SK-N-SH (cell line): ENCODE measurements at regions not wholly inside any gene's neighbourhood (a gene's known extent, or its start where the extent isn't known, plus 50 kb on each side); places are given as distances from the start of the nearest gene placed in this dataset.

Experiments used
- CTCF ChIA-PET: fragments of 300-600, 350-600 bp; formaldehyde crosslinking; extraction: SDS; loops from one replicate; lab custom pipeline; 2021; lab: Yijun Ruan, JAX
- POLR2A ChIA-PET: fragments of 350-600 bp; sonication (Branson Sonifier 250); formaldehyde crosslinking; extraction: SDS; loops from one replicate; lab custom pipeline; 2020; ENCODE audit warnings: antibody characterized with exemption, inconsistent platforms; lab: Yijun Ruan, JAX
- DNase-seq: peaks from one replicate; pipeline ENCODE4 v3.0.0; 2012
- H2AFZ ChIP-seq: fragments of 200-600 bp; sonication (generic); 2 replicates; pipeline ENCODE4 v1.8.1; 2016; ENCODE audit warnings: antibody characterized with exemption, mild to moderate bottlenecking, low read depth
- H3F3A ChIP-seq: fragments of 200-600 bp; sonication (generic); replicated peaks from 2 replicates; pipeline ENCODE3; 2016; ENCODE audit warnings: antibody characterized with exemption, mild to moderate bottlenecking; ENCODE audit not compliant: insufficient read depth
- H3K27ac ChIP-seq, 2 experiments: fragments of 200-500 bp in 1 of 2; fragments of 200-600 bp in 1 of 2; sonication (Bioruptor generic) in 1 of 2; sonication (generic), shearing (Covaris generic) in 1 of 2; 2 replicates each; pipeline versions ENCODE4 v1.5.1 to v1.6.1; 2014 to 2016; ENCODE audit warnings: low read depth in 2 of 2, inconsistent platforms in 1 of 2, low read length in 1 of 2, mild to moderate bottlenecking in 1 of 2, mixed read lengths in 1 of 2
- H3K27me3 ChIP-seq: fragments of 200-600 bp; sonication (generic), shearing (Covaris generic); 2 replicates; pipeline ENCODE4 v1.6.1; 2016; ENCODE audit warnings: mixed run types; ENCODE audit not compliant: insufficient read depth
- H3K36me3 ChIP-seq, 2 experiments: fragments of 200-500 bp in 1 of 2; fragments of 200-600 bp in 1 of 2; sonication (Bioruptor generic) in 1 of 2; sonication (generic) in 1 of 2; replicated peaks in 1 of 2; 2 replicates each; pipeline versions ENCODE3 to v1.5.1; 2014 to 2016; ENCODE audit warnings: low read length in 1 of 2, mild to moderate bottlenecking in 1 of 2; ENCODE audit not compliant: insufficient read depth in 2 of 2, control insufficient read depth in 1 of 2
- H3K4me1 ChIP-seq, 2 experiments: fragments of 200-500 bp in 1 of 2; fragments of 200-600 bp in 1 of 2; sonication (Bioruptor generic) in 1 of 2; sonication (generic), shearing (Covaris generic) in 1 of 2; 2 replicates each; pipeline versions ENCODE4 v1.5.1 to v1.6.1; 2014 to 2016; ENCODE audit warnings: low read depth in 1 of 2, low read length in 1 of 2, mixed run types in 1 of 2; ENCODE audit not compliant: insufficient read depth in 2 of 2, control insufficient read depth in 1 of 2
- H3K4me2 ChIP-seq: fragments of 200-600 bp; sonication (generic), shearing (Covaris generic); 2 replicates; pipeline ENCODE4 v1.6.1; 2017; ENCODE audit warnings: mixed run types
- H3K4me3 ChIP-seq, 2 experiments: fragments of 200-500 bp in 1 of 2; fragments of 200-600 bp in 1 of 2; sonication (Bioruptor generic) in 1 of 2; sonication (generic), shearing (Covaris generic) in 1 of 2; 2 replicates each; pipeline versions ENCODE4 v1.5.1 to v1.8.1; 2014 to 2016; ENCODE audit warnings: low read depth in 2 of 2, inconsistent platforms in 1 of 2, low read length in 1 of 2, mild to moderate bottlenecking in 1 of 2, mixed read lengths in 1 of 2, moderate library complexity in 1 of 2
- H3K79me2 ChIP-seq: fragments of 200-600 bp; sonication (generic); 2 replicates; pipeline ENCODE4 v1.8.1; 2017; ENCODE audit warnings: mild to moderate bottlenecking; ENCODE audit not compliant: insufficient read depth
- H3K9ac ChIP-seq: fragments of 200-600 bp; sonication (generic); 2 replicates; pipeline ENCODE4 v1.6.1; 2017; ENCODE audit warnings: mixed run types
- H3K9me2 ChIP-seq: fragments of 200-600 bp; sonication (generic); 2 replicates; pipeline ENCODE4 v1.6.1; 2017; ENCODE audit warnings: mixed run types
- H3K9me3 ChIP-seq: fragments of 200-600 bp; sonication (generic); 2 replicates; pipeline ENCODE4 v1.6.1; 2017; ENCODE audit warnings: mixed run types, mild to moderate bottlenecking, moderate library complexity
- H4K20me1 ChIP-seq: fragments of 200-600 bp; sonication (generic); 2 replicates; pipeline ENCODE4 v1.6.1; 2017; ENCODE audit warnings: mild to moderate bottlenecking, mixed run types; ENCODE audit not compliant: insufficient read depth
- ELF1 ChIP-seq: IDR thresholded peaks from 2 replicates; pipeline ENCODE4 v1.4.0; 2012
- EP300 ChIP-seq, 2 experiments: IDR thresholded peaks; 2 replicates each; pipeline versions ENCODE4 v1.4.0 to v1.6.1; 2012; ENCODE audit warnings: borderline replicate concordance in 1 of 2, low read depth in 1 of 2, low read length in 1 of 2
- EZH2phosphoT487 ChIP-seq: fragments of 200-600 bp; sonication (generic); IDR thresholded peaks from 2 replicates; pipeline ENCODE4 v1.6.1; 2017; ENCODE audit warnings: low read depth, mixed run types, mild to moderate bottlenecking, antibody characterized with exemption, moderate library complexity, borderline replicate concordance
- FOXJ3 ChIP-seq: sonication (generic); formaldehyde crosslinking; IDR thresholded peaks from 2 replicates; pipeline ENCODE4 v1.5.1; 2020; ENCODE audit warnings: mild to moderate bottlenecking, missing genetic modification reagents
- GABPA ChIP-seq: IDR thresholded peaks from 2 replicates; pipeline ENCODE4 v1.4.0; 2012; ENCODE audit warnings: low read depth, mild to moderate bottlenecking
- JUND ChIP-seq: IDR thresholded peaks from 2 replicates; pipeline ENCODE4 v1.4.0; 2012
- MEF2A ChIP-seq: IDR thresholded peaks from 2 replicates; pipeline ENCODE4 v1.4.0; 2012; ENCODE audit warnings: low read depth, borderline replicate concordance
- MXI1 ChIP-seq: IDR thresholded peaks from 2 replicates; pipeline ENCODE4 v1.6.1; 2012; ENCODE audit warnings: mild to moderate bottlenecking, low read depth, low read length, improper control_type of control experiment
- NRF1 ChIP-seq: IDR thresholded peaks from 2 replicates; pipeline ENCODE4 v1.6.1; 2012; ENCODE audit warnings: low read depth, mild to moderate bottlenecking, low read length
- RCOR1 ChIP-seq: fragments of 150-350 bp; IDR thresholded peaks from 2 replicates; pipeline ENCODE4 v1.6.1; 2017; ENCODE audit warnings: antibody characterized with exemption, low read length
- RFX5 ChIP-seq: IDR thresholded peaks from 2 replicates; pipeline ENCODE4 v1.6.1; 2012; ENCODE audit warnings: mild to moderate bottlenecking, improper control_type of control experiment, low read length
- SMC3 ChIP-seq: IDR thresholded peaks from 2 replicates; pipeline ENCODE4 v1.6.1; 2012; ENCODE audit warnings: low read depth, low read length, improper control_type of control experiment
- TCF12 ChIP-seq: IDR thresholded peaks from 2 replicates; pipeline ENCODE4 v1.4.0; 2012
- YY1 ChIP-seq: IDR thresholded peaks from 2 replicates; pipeline ENCODE4 v1.4.0; 2012; ENCODE audit warnings: low read depth, mild to moderate bottlenecking
- WGBS: methylation state at CpG from one replicate; pipeline ENCODE4 v1.1.6; 2017; ENCODE audit warnings: low lambda C conversion rate; 5-methylcytosine and 5-hydroxymethylcytosine counted together
- TF ChIP-seq, protein P1 (sequence below): IDR thresholded peaks from 2 replicates; pipeline ENCODE4; 2012
- TF ChIP-seq, protein P2 (sequence below): IDR thresholded peaks from 2 replicates; pipeline ENCODE4 v1.4.0; 2012; ENCODE audit warnings: low read depth, borderline replicate concordance
- TF ChIP-seq, protein P3 (sequence below): IDR thresholded peaks from 2 replicates; pipeline ENCODE4 v1.6.1; 2012; ENCODE audit warnings: mild to moderate bottlenecking, low read depth, low read length, moderate library complexity
- TF ChIP-seq, protein P4 (sequence below): fragments of 150-350 bp; IDR thresholded peaks from 2 replicates; pipeline ENCODE4 v1.6.1; 2016; ENCODE audit warnings: mild to moderate bottlenecking, low read depth, low read length
- TF ChIP-seq, protein P5 (sequence below): IDR thresholded peaks from 2 replicates; pipeline ENCODE4 v1.4.0; 2012; ENCODE audit warnings: low read depth
- TF ChIP-seq, protein P6 (sequence below): fragments of 200-600 bp; sonication (generic); IDR thresholded peaks from 2 replicates; pipeline ENCODE4 v1.6.1; 2017; ENCODE audit warnings: antibody characterized with exemption, mild to moderate bottlenecking, moderate library complexity

DNA sequence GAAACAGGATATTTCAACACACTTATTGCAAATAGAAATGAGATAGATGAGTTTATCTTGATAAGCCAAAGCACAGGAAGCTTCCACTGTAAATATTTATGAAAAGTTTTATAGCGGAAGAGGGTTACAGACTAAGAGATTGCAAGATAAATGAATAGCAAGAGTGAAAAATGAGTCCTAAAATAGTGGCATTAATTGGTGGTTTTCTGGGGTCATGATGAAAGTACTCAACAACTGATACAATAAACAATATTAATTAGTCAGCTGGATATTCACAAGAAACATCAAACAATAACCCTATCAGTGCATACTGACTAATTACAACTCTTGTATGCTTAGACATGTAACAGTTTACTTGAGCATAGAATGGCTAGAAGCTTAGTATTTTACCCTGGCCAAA, 154.8 kb upstream of the CHODL start:
- H3K4me2 ChIP-seq = no peak overlapping the region
- H3K9me3 ChIP-seq = no peaks in the 10 kb centered on the region
- no peaks in the 10 kb centered on the region for H3K9me2 ChIP-seq
- no peak for DNase-seq
- no peak overlapping the region for H2AFZ ChIP-seq
- H3K27me3 ChIP-seq = no peaks in the 10 kb centered on the region
- TF ChIP-seq RFX5 (no peak), JUND (no peak), FOXJ3 (CRISPR knock-in tag) (no peak), MEF2A (no peak), ELF1 (no peak), EP300 (IDR thresholded peaks at IDR 0.05; ENCODE audit: borderline replicate concordance in 1 of 2, low read depth in 1 of 2, low read length in 1 of 2) (no peak), GABPA (no peak), TCF12 (no peak), EZH2phosphoT487 (no peak), NRF1 (no peak), SMC3 (no peak), MXI1 (no peak), YY1 (no peak), RCOR1 (no peak)
- TF ChIP-seq, protein P1, sequence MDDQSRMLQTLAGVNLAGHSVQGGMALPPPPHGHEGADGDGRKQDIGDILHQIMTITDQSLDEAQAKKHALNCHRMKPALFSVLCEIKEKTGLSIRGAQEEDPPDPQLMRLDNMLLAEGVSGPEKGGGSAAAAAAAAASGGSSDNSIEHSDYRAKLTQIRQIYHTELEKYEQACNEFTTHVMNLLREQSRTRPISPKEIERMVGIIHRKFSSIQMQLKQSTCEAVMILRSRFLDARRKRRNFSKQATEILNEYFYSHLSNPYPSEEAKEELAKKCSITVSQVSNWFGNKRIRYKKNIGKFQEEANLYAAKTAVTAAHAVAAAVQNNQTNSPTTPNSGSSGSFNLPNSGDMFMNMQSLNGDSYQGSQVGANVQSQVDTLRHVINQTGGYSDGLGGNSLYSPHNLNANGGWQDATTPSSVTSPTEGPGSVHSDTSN = no peak
- TF ChIP-seq, protein P2, sequence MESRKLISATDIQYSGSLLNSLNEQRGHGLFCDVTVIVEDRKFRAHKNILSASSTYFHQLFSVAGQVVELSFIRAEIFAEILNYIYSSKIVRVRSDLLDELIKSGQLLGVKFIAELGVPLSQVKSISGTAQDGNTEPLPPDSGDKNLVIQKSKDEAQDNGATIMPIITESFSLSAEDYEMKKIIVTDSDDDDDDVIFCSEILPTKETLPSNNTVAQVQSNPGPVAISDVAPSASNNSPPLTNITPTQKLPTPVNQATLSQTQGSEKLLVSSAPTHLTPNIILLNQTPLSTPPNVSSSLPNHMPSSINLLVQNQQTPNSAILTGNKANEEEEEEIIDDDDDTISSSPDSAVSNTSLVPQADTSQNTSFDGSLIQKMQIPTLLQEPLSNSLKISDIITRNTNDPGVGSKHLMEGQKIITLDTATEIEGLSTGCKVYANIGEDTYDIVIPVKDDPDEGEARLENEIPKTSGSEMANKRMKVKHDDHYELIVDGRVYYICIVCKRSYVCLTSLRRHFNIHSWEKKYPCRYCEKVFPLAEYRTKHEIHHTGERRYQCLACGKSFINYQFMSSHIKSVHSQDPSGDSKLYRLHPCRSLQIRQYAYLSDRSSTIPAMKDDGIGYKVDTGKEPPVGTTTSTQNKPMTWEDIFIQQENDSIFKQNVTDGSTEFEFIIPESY = no peak
- TF ChIP-seq, protein P3, sequence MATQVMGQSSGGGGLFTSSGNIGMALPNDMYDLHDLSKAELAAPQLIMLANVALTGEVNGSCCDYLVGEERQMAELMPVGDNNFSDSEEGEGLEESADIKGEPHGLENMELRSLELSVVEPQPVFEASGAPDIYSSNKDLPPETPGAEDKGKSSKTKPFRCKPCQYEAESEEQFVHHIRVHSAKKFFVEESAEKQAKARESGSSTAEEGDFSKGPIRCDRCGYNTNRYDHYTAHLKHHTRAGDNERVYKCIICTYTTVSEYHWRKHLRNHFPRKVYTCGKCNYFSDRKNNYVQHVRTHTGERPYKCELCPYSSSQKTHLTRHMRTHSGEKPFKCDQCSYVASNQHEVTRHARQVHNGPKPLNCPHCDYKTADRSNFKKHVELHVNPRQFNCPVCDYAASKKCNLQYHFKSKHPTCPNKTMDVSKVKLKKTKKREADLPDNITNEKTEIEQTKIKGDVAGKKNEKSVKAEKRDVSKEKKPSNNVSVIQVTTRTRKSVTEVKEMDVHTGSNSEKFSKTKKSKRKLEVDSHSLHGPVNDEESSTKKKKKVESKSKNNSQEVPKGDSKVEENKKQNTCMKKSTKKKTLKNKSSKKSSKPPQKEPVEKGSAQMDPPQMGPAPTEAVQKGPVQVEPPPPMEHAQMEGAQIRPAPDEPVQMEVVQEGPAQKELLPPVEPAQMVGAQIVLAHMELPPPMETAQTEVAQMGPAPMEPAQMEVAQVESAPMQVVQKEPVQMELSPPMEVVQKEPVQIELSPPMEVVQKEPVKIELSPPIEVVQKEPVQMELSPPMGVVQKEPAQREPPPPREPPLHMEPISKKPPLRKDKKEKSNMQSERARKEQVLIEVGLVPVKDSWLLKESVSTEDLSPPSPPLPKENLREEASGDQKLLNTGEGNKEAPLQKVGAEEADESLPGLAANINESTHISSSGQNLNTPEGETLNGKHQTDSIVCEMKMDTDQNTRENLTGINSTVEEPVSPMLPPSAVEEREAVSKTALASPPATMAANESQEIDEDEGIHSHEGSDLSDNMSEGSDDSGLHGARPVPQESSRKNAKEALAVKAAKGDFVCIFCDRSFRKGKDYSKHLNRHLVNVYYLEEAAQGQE = no peak
- TF ChIP-seq, protein P4, sequence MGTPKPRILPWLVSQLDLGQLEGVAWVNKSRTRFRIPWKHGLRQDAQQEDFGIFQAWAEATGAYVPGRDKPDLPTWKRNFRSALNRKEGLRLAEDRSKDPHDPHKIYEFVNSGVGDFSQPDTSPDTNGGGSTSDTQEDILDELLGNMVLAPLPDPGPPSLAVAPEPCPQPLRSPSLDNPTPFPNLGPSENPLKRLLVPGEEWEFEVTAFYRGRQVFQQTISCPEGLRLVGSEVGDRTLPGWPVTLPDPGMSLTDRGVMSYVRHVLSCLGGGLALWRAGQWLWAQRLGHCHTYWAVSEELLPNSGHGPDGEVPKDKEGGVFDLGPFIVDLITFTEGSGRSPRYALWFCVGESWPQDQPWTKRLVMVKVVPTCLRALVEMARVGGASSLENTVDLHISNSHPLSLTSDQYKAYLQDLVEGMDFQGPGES = no peak
- TF ChIP-seq, protein P5, sequence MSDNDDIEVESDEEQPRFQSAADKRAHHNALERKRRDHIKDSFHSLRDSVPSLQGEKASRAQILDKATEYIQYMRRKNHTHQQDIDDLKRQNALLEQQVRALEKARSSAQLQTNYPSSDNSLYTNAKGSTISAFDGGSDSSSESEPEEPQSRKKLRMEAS = no peak
- TF ChIP-seq, protein P6, sequence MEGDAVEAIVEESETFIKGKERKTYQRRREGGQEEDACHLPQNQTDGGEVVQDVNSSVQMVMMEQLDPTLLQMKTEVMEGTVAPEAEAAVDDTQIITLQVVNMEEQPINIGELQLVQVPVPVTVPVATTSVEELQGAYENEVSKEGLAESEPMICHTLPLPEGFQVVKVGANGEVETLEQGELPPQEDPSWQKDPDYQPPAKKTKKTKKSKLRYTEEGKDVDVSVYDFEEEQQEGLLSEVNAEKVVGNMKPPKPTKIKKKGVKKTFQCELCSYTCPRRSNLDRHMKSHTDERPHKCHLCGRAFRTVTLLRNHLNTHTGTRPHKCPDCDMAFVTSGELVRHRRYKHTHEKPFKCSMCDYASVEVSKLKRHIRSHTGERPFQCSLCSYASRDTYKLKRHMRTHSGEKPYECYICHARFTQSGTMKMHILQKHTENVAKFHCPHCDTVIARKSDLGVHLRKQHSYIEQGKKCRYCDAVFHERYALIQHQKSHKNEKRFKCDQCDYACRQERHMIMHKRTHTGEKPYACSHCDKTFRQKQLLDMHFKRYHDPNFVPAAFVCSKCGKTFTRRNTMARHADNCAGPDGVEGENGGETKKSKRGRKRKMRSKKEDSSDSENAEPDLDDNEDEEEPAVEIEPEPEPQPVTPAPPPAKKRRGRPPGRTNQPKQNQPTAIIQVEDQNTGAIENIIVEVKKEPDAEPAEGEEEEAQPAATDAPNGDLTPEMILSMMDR = no peak
- TF ChIP-seq, all 33 proteins: peak for 0
- Histone ChIP-seq H3F3A (no peaks in the 10 kb centered on the region), H3K4me1 (no peaks in the 10 kb centered on the region), H3K9ac (no peak overlapping the region), H4K20me1 (no peaks in the 10 kb centered on the region), H3K27ac (no peak overlapping the region), H3K4me3 (no peak overlapping the region), H3K79me2 (no peaks in the 10 kb centered on the region), H3K36me3 (no peaks in the 10 kb centered on the region)
- POLR2A ChIA-PET = no interaction called here
- CTCF ChIA-PET = interaction anchor here (0.9 kb wide), 1 partner anchor 415 kb away, joined by 3 read pairs; no protein-coding TSS in a partner anchor
- 3% methylated on average over 1 of the region's 1 CpG for WGBS
